Astrocyte (in vitro differentiated cells and primary cell): ENCODE measurements at regions not wholly inside any gene's neighbourhood (a gene's known extent, or its start where the extent isn't known, plus 50 kb on each side); places are given as distances from the start of the nearest gene placed in this dataset.

ENCODE experiments used
- CTCF ChIP-seq: IDR thresholded peaks from 2 replicates; pipeline ENCODE4 v1.5.1; 2011; ENCODE audit warnings: low read depth, mild to moderate bottlenecking, inconsistent platforms, low read length, moderate library complexity; ENCODE audit not compliant: insufficient read depth
- EZH2 ChIP-seq: IDR thresholded peaks from 2 replicates; pipeline ENCODE4 v1.6.1; 2012; ENCODE audit warnings: mild to moderate bottlenecking, low read length, inconsistent platforms; ENCODE audit not compliant: insufficient read depth

GRCh38 chr10:131759347-131759746 is 141.5 kb upstream of the PPP2R2D start:
- TF ChIP-seq CTCF (no peak), EZH2 (no peak)
